WERI-Rb-1 (cell line): ENCODE measurements at regions not wholly inside any gene's neighbourhood (a gene's known extent, or its start where the extent isn't known, plus 50 kb on each side); places are given as distances from the start of the nearest gene placed in this dataset.

Source experiments
- DNase-seq: peaks from one replicate; pipeline ENCODE4 v3.0.0-alpha.2; 2020
- H3K27ac ChIP-seq: fragments of 250-450 bp; sonication (Bioruptor Pico); 2 replicates; pipeline ENCODE4 v1.5.1; 2020; ENCODE audit warnings: mild to moderate bottlenecking, moderate library complexity
- H3K27me3 ChIP-seq: fragments of 250-450 bp; sonication (Bioruptor Pico); 2 replicates; pipeline ENCODE4 v1.5.1; 2021; ENCODE audit warnings: mild to moderate bottlenecking, low read depth, moderate library complexity; ENCODE audit not compliant: insufficient read depth, severe bottlenecking
- H3K36me3 ChIP-seq: fragments of 250-450 bp; sonication (Bioruptor Pico); 2 replicates; pipeline ENCODE4 v1.5.1; 2020; ENCODE audit warnings: mild to moderate bottlenecking, moderate library complexity
- H3K4me3 ChIP-seq: 2 replicates; pipeline ENCODE4 v1.5.1; 2011; ENCODE audit warnings: low read depth, mild to moderate bottlenecking, control low read depth, low read length
- H3K9me3 ChIP-seq: fragments of 250-450 bp; sonication (Bioruptor Pico); 2 replicates; pipeline ENCODE4 v1.5.1; 2021; ENCODE audit warnings: mild to moderate bottlenecking, moderate library complexity; ENCODE audit not compliant: severe bottlenecking
- CTCF ChIP-seq: IDR thresholded peaks from 2 replicates; pipeline ENCODE4 v1.5.1; 2011; ENCODE audit warnings: low read depth, mild to moderate bottlenecking, control low read depth, inconsistent platforms, low read length

DNA sequence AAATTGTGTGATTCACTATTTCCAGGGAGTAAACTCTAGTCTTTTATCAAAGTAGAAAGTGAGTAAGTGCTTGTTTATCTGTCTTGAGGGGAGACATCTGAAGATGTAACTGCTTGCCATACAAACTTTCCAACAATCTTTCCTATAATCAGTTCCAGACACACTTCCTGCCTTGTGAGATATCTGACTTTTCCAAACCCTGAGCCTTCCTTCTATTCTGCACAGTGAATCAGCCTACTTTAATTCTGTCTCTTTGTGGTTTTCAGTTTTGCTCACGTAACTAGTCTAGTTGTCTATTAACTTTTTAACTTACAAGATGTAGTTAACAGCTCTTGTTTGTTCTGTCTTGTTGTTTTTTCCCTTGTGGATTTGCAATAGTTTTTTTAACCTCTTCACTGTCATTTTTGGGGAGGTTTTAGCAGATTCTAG is 947.8 kb downstream of the C4orf33 start:
- Histone ChIP-seq H3K27ac (no peak overlapping the region), H3K27me3 (no peaks in the 10 kb centered on the region), H3K4me3 (no peak overlapping the region), H3K36me3 (no peaks in the 10 kb centered on the region), H3K9me3 (no peaks in the 10 kb centered on the region)
- TF ChIP-seq CTCF, result no peak
- DNase-seq, result no peak

GRCh38 chr4:130044788-130045531 is 949.0 kb downstream of the C4orf33 start:
- H3K27ac ChIP-seq, result no peak overlapping the region
- no peaks in the 10 kb centered on the region for H3K9me3 ChIP-seq
- H3K36me3 ChIP-seq, result no peaks in the 10 kb centered on the region
- DNase-seq, result no peak
- H3K27me3 ChIP-seq, result no peaks in the 10 kb centered on the region
- TF ChIP-seq CTCF, result no peak
- H3K4me3 ChIP-seq, result no peak overlapping the region

DNA sequence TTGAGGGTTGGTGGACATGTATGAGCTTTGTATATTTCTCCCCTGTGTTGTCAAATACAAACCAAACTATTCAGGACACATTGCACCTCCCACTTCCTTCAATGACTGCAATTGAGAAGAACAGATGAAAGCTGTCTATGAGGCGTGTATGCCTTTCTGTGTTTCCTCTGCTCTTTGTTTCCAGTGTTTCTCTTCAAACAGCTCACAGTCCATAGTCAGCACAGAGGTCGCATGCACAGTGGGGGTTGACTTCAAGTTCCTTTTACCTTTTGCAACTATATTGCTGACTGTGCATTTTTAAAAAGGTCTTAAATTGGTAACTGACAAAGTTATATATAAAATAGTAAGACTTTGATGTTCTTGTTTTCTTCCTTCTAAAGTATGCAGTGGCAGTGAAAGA is 957.8 kb downstream of the C4orf33 start:
- DNase-seq, result no peak
- Histone ChIP-seq H3K9me3 (no peaks in the 10 kb centered on the region), H3K36me3 (no peaks in the 10 kb centered on the region), H3K27me3 (no peaks in the 10 kb centered on the region), H3K4me3 (no peak overlapping the region), H3K27ac (no peak overlapping the region)
- TF ChIP-seq CTCF, result no peak

DNA sequence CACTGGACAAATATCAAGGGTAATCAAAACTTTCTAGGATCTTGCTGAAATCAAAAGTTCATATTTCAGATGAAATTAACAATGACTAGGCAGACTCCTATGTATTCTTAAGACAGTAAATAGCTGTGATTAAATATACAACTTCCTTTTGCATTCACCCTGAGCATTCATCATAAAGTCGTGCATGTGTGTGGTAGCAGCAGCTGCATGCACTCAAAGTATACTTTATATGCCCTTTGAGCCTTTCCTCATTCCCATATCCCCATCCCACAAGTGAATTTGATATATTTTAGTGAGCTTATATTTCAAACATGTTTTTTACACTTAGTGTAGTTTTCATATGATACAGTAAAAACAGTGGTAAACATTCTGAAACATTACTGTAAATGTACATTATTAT is 959.0 kb downstream of the C4orf33 start:
- Histone ChIP-seq H3K36me3 (no peaks in the 10 kb centered on the region), H3K9me3 (no peaks in the 10 kb centered on the region), H3K27ac (no peak overlapping the region), H3K4me3 (no peak overlapping the region), H3K27me3 (no peaks in the 10 kb centered on the region)
- no peak for DNase-seq
- no peak for TF ChIP-seq CTCF

DNA sequence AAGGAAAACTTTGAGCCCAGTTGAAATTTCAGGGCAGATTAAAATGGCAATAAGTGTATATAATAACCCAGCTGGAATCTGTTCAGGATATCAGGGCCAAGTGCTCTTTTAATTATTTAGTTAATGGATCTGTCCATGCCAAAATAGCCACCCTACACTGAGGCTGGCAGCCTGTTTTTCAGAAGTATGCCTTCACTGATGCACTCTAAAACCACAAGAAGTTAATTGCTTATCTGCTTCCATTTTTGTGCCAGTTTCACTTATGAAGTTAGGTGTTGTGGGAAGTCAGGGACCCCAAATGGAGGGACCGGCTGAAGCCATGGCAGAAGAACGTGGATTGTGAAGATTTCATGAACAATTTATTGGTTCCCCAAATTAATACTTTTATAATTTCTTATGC is 960.3 kb downstream of the C4orf33 start:
- Histone ChIP-seq H3K4me3 (no peak overlapping the region), H3K27ac (no peak overlapping the region), H3K27me3 (no peaks in the 10 kb centered on the region), H3K9me3 (no peaks in the 10 kb centered on the region), H3K36me3 (no peaks in the 10 kb centered on the region)
- no peak for DNase-seq
- TF ChIP-seq CTCF, result no peak

GRCh38 chr4:130064471-130064870 is 968.5 kb downstream of the C4orf33 start:
- DNase-seq, result no peak
- no peaks in the 10 kb centered on the region for H3K36me3 ChIP-seq
- no peak overlapping the region for H3K4me3 ChIP-seq
- no peaks in the 10 kb centered on the region for H3K27me3 ChIP-seq
- no peaks in the 10 kb centered on the region for H3K9me3 ChIP-seq
- no peak for TF ChIP-seq CTCF
- no peak overlapping the region for H3K27ac ChIP-seq
